B cell (primary cell): ENCODE measurements at regions not wholly inside any gene's neighbourhood (a gene's known extent, or its start where the extent isn't known, plus 50 kb on each side); places are given as distances from the start of the nearest gene placed in this dataset.

Experiments
- EZH2 ChIP-seq: IDR thresholded peaks from 2 replicates; pipeline ENCODE4 v1.6.1; 2012; ENCODE audit warnings: borderline replicate concordance, low read depth, mild to moderate bottlenecking, moderate library complexity, low read length; ENCODE audit not compliant: insufficient read depth, poor library complexity, severe bottlenecking
- TF ChIP-seq, protein P1 (sequence below): fragments of 200-600 bp; IDR thresholded peaks from one replicate; pipeline ENCODE4 v1.8.0; 2022; ENCODE audit warnings: antibody characterized with exemption, mild to moderate bottlenecking

GRCh38 chr9:103913899-103914298 lies 180.2 kb upstream of the SMC2 start:
- TF ChIP-seq, protein P1, sequence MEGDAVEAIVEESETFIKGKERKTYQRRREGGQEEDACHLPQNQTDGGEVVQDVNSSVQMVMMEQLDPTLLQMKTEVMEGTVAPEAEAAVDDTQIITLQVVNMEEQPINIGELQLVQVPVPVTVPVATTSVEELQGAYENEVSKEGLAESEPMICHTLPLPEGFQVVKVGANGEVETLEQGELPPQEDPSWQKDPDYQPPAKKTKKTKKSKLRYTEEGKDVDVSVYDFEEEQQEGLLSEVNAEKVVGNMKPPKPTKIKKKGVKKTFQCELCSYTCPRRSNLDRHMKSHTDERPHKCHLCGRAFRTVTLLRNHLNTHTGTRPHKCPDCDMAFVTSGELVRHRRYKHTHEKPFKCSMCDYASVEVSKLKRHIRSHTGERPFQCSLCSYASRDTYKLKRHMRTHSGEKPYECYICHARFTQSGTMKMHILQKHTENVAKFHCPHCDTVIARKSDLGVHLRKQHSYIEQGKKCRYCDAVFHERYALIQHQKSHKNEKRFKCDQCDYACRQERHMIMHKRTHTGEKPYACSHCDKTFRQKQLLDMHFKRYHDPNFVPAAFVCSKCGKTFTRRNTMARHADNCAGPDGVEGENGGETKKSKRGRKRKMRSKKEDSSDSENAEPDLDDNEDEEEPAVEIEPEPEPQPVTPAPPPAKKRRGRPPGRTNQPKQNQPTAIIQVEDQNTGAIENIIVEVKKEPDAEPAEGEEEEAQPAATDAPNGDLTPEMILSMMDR = no peak
- TF ChIP-seq EZH2 = no peak
